H1 (cell line): ENCODE measurements at regions not wholly inside any gene's neighbourhood (a gene's known extent, or its start where the extent isn't known, plus 50 kb on each side); places are given as distances from the start of the nearest gene placed in this dataset.

Experiments used
- CTCF ChIA-PET: fragments of 300-600 bp; sonication (Branson Sonifier 250); formaldehyde crosslinking; loops from one replicate; lab custom pipeline; 2021; ENCODE audit not compliant: partially characterized antibody; lab: Charles Lee
- POLR2A ChIA-PET: fragments of 300-600 bp; sonication (Branson Sonifier 250); formaldehyde crosslinking; loops from one replicate; lab custom pipeline; 2021; ENCODE audit warnings: inconsistent platforms; ENCODE audit not compliant: partially characterized antibody; lab: Charles Lee
- DNase-seq, 2 experiments: peaks; one replicate each; pipeline versions ENCODE4 v3.0.0 to v3.0.0-alpha.2; 2010 to 2022; ENCODE audit warnings: low spot score in 2 of 2, low read depth in 1 of 2, mixed read lengths in 1 of 2
- FAIRE-seq: peaks from 2 replicates; lab custom pipeline; 2011; peaks lifted over from hg19 to GRCh38; lab: Jason Lieb, UNC
- H2AFZ ChIP-seq: 2 replicates; pipeline ENCODE4 v1.8.1; 2012; ENCODE audit warnings: low read length, inconsistent platforms
- H2AK5ac ChIP-seq: 2 replicates; pipeline ENCODE4 v1.6.1; 2013; ENCODE audit warnings: low read depth, low read length
- H2BK120ac ChIP-seq: replicated peaks from 2 replicates; pipeline ENCODE3; 2013; ENCODE audit warnings: low read depth, low read length, inconsistent platforms
- H2BK12ac ChIP-seq: 2 replicates; pipeline ENCODE4 v1.6.1; 2013; ENCODE audit warnings: low read depth, low read length
- H2BK15ac ChIP-seq: 2 replicates; pipeline ENCODE4 v1.6.1; 2013; ENCODE audit warnings: low read length
- H2BK20ac ChIP-seq: 2 replicates; pipeline ENCODE4 v1.6.1; 2013; ENCODE audit warnings: low read length
- H2BK5ac ChIP-seq: 2 replicates; pipeline ENCODE4 v1.6.1; 2013; ENCODE audit warnings: low read depth, low read length
- H3K14ac ChIP-seq: 2 replicates; pipeline ENCODE4 v1.6.1; 2013; ENCODE audit warnings: inconsistent platforms; ENCODE audit not compliant: insufficient read length
- H3K18ac ChIP-seq: 2 replicates; pipeline ENCODE4 v1.6.1; 2013; ENCODE audit warnings: low read length; ENCODE audit errors: extremely low read depth
- H3K23ac ChIP-seq: 2 replicates; pipeline ENCODE4 v1.6.1; 2013; ENCODE audit warnings: inconsistent platforms; ENCODE audit not compliant: insufficient read length
- H3K23me2 ChIP-seq: 2 replicates; pipeline ENCODE4 v1.6.1; 2013; ENCODE audit warnings: low read depth, low read length
- H3K27ac ChIP-seq: 2 replicates; pipeline ENCODE4 v1.6.1; 2011; ENCODE audit warnings: low read depth, low read length, inconsistent platforms
- H3K27me3 ChIP-seq, 4 experiments: replicated peaks in 1 of 4; 1 replicate in 1 of 4; 2 replicates in 3 of 4; pipeline versions ENCODE4 v1.6.1 to v1.8.1; 2011 to 2013; ENCODE audit warnings: low read length in 3 of 4, mild to moderate bottlenecking in 3 of 4, inconsistent platforms in 2 of 4, mixed read lengths in 2 of 4, moderate library complexity in 1 of 4; ENCODE audit not compliant: control insufficient read depth in 3 of 4, insufficient read depth in 3 of 4; ENCODE audit errors: extremely low read depth in 1 of 4
- H3K36me3 ChIP-seq, 4 experiments: 2 replicates each; pipeline versions ENCODE4 v1.6.1 to v1.8.1; 2011 to 2013; ENCODE audit warnings: mild to moderate bottlenecking in 4 of 4, low read length in 3 of 4, moderate library complexity in 2 of 4, control low read depth in 1 of 4, inconsistent platforms in 1 of 4; ENCODE audit not compliant: insufficient read depth in 4 of 4, control insufficient read depth in 2 of 4
- H3K4ac ChIP-seq: replicated peaks from 2 replicates; pipeline ENCODE3; 2013; ENCODE audit warnings: low read length, low read depth, mixed read lengths, inconsistent platforms; ENCODE audit not compliant: insufficient read length
- H3K4me1 ChIP-seq, 4 experiments: replicated peaks in 1 of 4; 1 replicate in 1 of 4; 2 replicates in 3 of 4; pipeline versions ENCODE4 v1.6.1 to v1.8.1; 2011 to 2013; ENCODE audit warnings: low read length in 3 of 4, inconsistent platforms in 2 of 4, mixed read lengths in 1 of 4; ENCODE audit not compliant: insufficient read depth in 4 of 4, control insufficient read depth in 3 of 4
- H3K4me2 ChIP-seq, 2 experiments: 2 replicates each; pipeline versions ENCODE4 v1.6.1 to v1.8.1; 2011 to 2013; ENCODE audit warnings: low read depth in 2 of 2, low read length in 2 of 2, control low read depth in 1 of 2, inconsistent platforms in 1 of 2, mild to moderate bottlenecking in 1 of 2; ENCODE audit not compliant: insufficient read depth in 1 of 2
- H3K4me3 ChIP-seq, 4 experiments: fragments of 200-600, 300-600 bp in 1 of 4; sonication (generic), shearing (Covaris generic), sonication (Bioruptor Twin) in 1 of 4; 2 replicates each; pipeline versions ENCODE4 v1.5.1 to v1.8.1; 2011 to 2016; ENCODE audit warnings: low read length in 4 of 4, low read depth in 3 of 4, control low read depth in 2 of 4, inconsistent platforms in 2 of 4, mild to moderate bottlenecking in 2 of 4, mixed read lengths in 1 of 4, moderate library complexity in 1 of 4; ENCODE audit not compliant: insufficient read depth in 2 of 4; ENCODE audit errors: extremely low read depth in 1 of 4
- H3K56ac ChIP-seq: replicated peaks from 2 replicates; pipeline ENCODE3; 2013; ENCODE audit warnings: low read depth, mild to moderate bottlenecking, mixed read lengths, low read length, inconsistent platforms; ENCODE audit not compliant: insufficient read length
- H3K79me1 ChIP-seq: 2 replicates; pipeline ENCODE4 v1.6.1; 2013; ENCODE audit warnings: low read depth, low read length, control low read depth
- H3K79me2 ChIP-seq, 2 experiments: 2 replicates each; pipeline versions ENCODE4 v1.6.1 to v1.8.1; 2012 to 2013; ENCODE audit warnings: low read length in 2 of 2, mild to moderate bottlenecking in 2 of 2, inconsistent platforms in 1 of 2; ENCODE audit not compliant: insufficient read depth in 2 of 2, control insufficient read depth in 1 of 2
- H3K9ac ChIP-seq, 4 experiments: replicated peaks in 1 of 4; 1 replicate in 1 of 4; 2 replicates in 3 of 4; pipeline versions ENCODE4 v1.6.1 to v1.8.1; 2011 to 2013; ENCODE audit warnings: low read depth in 3 of 4, low read length in 3 of 4, control low read depth in 2 of 4, mild to moderate bottlenecking in 2 of 4, moderate library complexity in 2 of 4, inconsistent platforms in 1 of 4; ENCODE audit errors: extremely low read depth in 1 of 4
- H3K9me3 ChIP-seq, 2 experiments: 2 replicates each; pipeline versions ENCODE4 v1.6.1 to v1.8.1; 2012 to 2013; ENCODE audit warnings: mild to moderate bottlenecking in 2 of 2, moderate library complexity in 2 of 2, control low read depth in 1 of 2, inconsistent platforms in 1 of 2, low read depth in 1 of 2, low read length in 1 of 2, mixed read lengths in 1 of 2; ENCODE audit not compliant: insufficient read depth in 2 of 2
- H4K20me1 ChIP-seq, 2 experiments: replicated peaks in 1 of 2; 2 replicates each; pipeline versions ENCODE3 to v1.8.1; 2011 to 2013; ENCODE audit warnings: inconsistent platforms in 2 of 2, low read length in 2 of 2, mild to moderate bottlenecking in 1 of 2; ENCODE audit not compliant: insufficient read depth in 2 of 2, control insufficient read depth in 1 of 2
- H4K5ac ChIP-seq: 2 replicates; pipeline ENCODE4 v1.6.1; 2013; ENCODE audit warnings: low read length, low read depth, mixed read lengths, inconsistent platforms; ENCODE audit not compliant: insufficient read length
- H4K8ac ChIP-seq: 2 replicates; pipeline ENCODE4 v1.8.0; 2013; ENCODE audit warnings: mild to moderate bottlenecking, moderate library complexity, low read length, inconsistent platforms; ENCODE audit not compliant: insufficient read depth; ENCODE audit errors: extremely low read depth
- H4K91ac ChIP-seq: replicated peaks from 2 replicates; pipeline ENCODE3; 2013; ENCODE audit warnings: low read length, mixed read lengths, inconsistent platforms; ENCODE audit not compliant: insufficient read length
- ASH2L ChIP-seq: fragments of 200-600, 300-600 bp; sonication (generic); IDR thresholded peaks from one replicate; pipeline ENCODE4 v1.7.1; 2017; ENCODE audit warnings: low read length
- ATF2 ChIP-seq: IDR thresholded peaks from 2 replicates; pipeline ENCODE4 v1.6.1; 2012; ENCODE audit warnings: low read length, inconsistent platforms
- CHD2 ChIP-seq: IDR thresholded peaks from 2 replicates; pipeline ENCODE4 v1.6.1; 2012; ENCODE audit warnings: low read length, improper control_type of control experiment
- CREB1 ChIP-seq: IDR thresholded peaks from 2 replicates; pipeline ENCODE4 v1.6.1; 2012; ENCODE audit warnings: inconsistent platforms
- GABPA ChIP-seq: IDR thresholded peaks from 2 replicates; pipeline ENCODE4 v1.6.1; 2011; ENCODE audit warnings: mild to moderate bottlenecking, low read length, moderate library complexity, borderline replicate concordance; ENCODE audit not compliant: insufficient read depth
- KDM4A ChIP-seq: IDR thresholded peaks from one replicate; pipeline ENCODE4 v1.7.1; 2012; ENCODE audit warnings: low read depth, mild to moderate bottlenecking, moderate library complexity, low read length, inconsistent platforms; ENCODE audit not compliant: severe bottlenecking
- MAFK ChIP-seq: IDR thresholded peaks from 2 replicates; pipeline ENCODE4 v1.6.1; 2012; ENCODE audit warnings: low read depth, mild to moderate bottlenecking, improper control_type of control experiment, low read length
- PHF8 ChIP-seq: fragments of 200-600 bp; sonication (generic); conservative IDR thresholded peaks from 2 replicates; pipeline ENCODE4 v1.7.1; 2012; ENCODE audit warnings: low read depth, mild to moderate bottlenecking, inconsistent platforms, low read length, moderate library complexity
- RBBP5 ChIP-seq: IDR thresholded peaks from 2 replicates; pipeline ENCODE4 v1.7.1; 2012; ENCODE audit warnings: low read depth, mild to moderate bottlenecking, inconsistent platforms, low read length, moderate library complexity, borderline replicate concordance
- SIN3A ChIP-seq, 2 experiments: IDR thresholded peaks in 1 of 2; conservative IDR thresholded peaks in 1 of 2; 2 replicates each; pipeline ENCODE4 v1.6.1; 2011 to 2012; ENCODE audit warnings: low read length in 2 of 2, improper control_type of control experiment in 1 of 2, low read depth in 1 of 2, mild to moderate bottlenecking in 1 of 2
- SP1 ChIP-seq: IDR thresholded peaks from 2 replicates; pipeline ENCODE4 v1.6.1; 2011; ENCODE audit warnings: low read depth, low read length
- SRF ChIP-seq: IDR thresholded peaks from 2 replicates; pipeline ENCODE4 v1.6.1; 2011; ENCODE audit warnings: mild to moderate bottlenecking, low read depth, low read length, moderate library complexity
- TEAD4 ChIP-seq: IDR thresholded peaks from 2 replicates; pipeline ENCODE4 v1.6.1; 2012; ENCODE audit warnings: low read depth, low read length, inconsistent platforms, mixed read lengths
- WGBS, 2 experiments: shearing (Covaris generic) in 1 of 2; methylation state at CpG; one replicate each; pipeline versions ENCODE4 v1.1.6 to v1.1.7; 2013 to 2015; ENCODE audit warnings: low lambda C conversion rate in 2 of 2, mixed read lengths in 2 of 2, inconsistent platforms in 1 of 2, low coverage in 1 of 2, missing lambda C conversion rate in 1 of 2; ENCODE audit not compliant: insufficient replicate concordance in 2 of 2, insufficient coverage in 1 of 2, insufficient read length in 1 of 2; ENCODE audit errors: extremely low coverage in 1 of 2, missing lambda C conversion rate in 1 of 2; 5-methylcytosine and 5-hydroxymethylcytosine counted together
- TF ChIP-seq, protein P1 (sequence below): IDR thresholded peaks from 2 replicates; pipeline ENCODE4 v1.6.1; 2012; ENCODE audit warnings: inconsistent platforms

DNA sequence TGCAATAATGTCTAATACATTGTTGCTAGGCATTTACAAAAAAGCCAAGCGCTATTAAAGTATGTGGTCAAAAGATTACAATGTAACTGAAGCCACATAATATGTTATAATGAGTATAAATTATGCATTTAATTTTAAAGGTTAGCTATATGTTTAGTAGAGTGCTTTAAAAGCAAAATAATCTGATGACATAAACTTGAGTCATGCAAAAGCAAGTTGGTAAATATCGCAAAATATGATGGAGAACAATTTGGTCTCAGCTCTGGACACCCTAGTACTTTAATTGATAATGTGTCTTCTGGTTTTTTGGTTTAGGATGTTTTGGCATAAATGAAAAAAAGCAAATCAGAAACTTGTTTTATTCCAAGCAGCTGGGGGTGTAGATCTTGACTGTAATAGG is 188.6 kb upstream of the RREB1 start:
- Histone ChIP-seq H3K14ac (no peak overlapping the region), H3K23ac (no peak overlapping the region), H4K5ac (no peak overlapping the region), H4K91ac (no peak overlapping the region), H3K9ac (no peak overlapping the region), H3K23me2 (no peaks in the 10 kb centered on the region), H2AK5ac (no peak overlapping the region), H2BK5ac (no peak overlapping the region), H2BK120ac (no peak overlapping the region), H2BK15ac (no peak overlapping the region), H3K4me1 (no peaks in the 10 kb centered on the region; a peak in 1 of 7 replicates), H3K79me2 (no peaks in the 10 kb centered on the region), H3K56ac (no peak overlapping the region), H3K4me3 (no peak overlapping the region), H4K20me1 (no peaks in the 10 kb centered on the region), H2AFZ (no peak overlapping the region), H4K8ac (no peak overlapping the region), H2BK12ac (no peak overlapping the region), H3K9me3 (peaks cover 0 to 2% of the 10 kb centered on the region in 2 experiments; a peak in 1 of 4 replicates), H3K4ac (no peak overlapping the region), H3K79me1 (no peaks in the 10 kb centered on the region), H3K36me3 (no peaks in the 10 kb centered on the region), H3K27me3 (no peaks in the 10 kb centered on the region), H3K4me2 (no peak overlapping the region), H3K27ac (no peak overlapping the region), H2BK20ac (no peak overlapping the region), H3K18ac (no peak overlapping the region)
- DNase-seq = no peak
- POLR2A ChIA-PET = no interaction called here
- 93% methylated on average over 2 of the region's 2 CpGs; no CpG with 5 or more reads in 1 of the 2 experiments for WGBS, 2 experiments
- no peak for FAIRE-seq
- CTCF ChIA-PET = no interaction called here
- TF ChIP-seq ATF2 = no peak
- TF ChIP-seq SRF = no peak
- TF ChIP-seq SIN3A (conservative IDR thresholded peaks at IDR 0.05 in 1 of 2, IDR thresholded peaks at IDR 0.05 in 1 of 2; ENCODE audit: low read depth in 1 of 2, low read length in 2 of 2) = no peak
- no peak for TF ChIP-seq TEAD4
- no peak for TF ChIP-seq MAFK
- TF ChIP-seq RBBP5 = no peak
- no peak for TF ChIP-seq SP1
- no peak for TF ChIP-seq GABPA
- TF ChIP-seq ASH2L = no peak
- no peak for TF ChIP-seq PHF8
- TF ChIP-seq CHD2 = no peak
- TF ChIP-seq, protein P1, sequence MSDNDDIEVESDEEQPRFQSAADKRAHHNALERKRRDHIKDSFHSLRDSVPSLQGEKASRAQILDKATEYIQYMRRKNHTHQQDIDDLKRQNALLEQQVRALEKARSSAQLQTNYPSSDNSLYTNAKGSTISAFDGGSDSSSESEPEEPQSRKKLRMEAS = no peak
- TF ChIP-seq KDM4A = no peak
- no peak for TF ChIP-seq CREB1
